Amygdala (tissue), 56 donors: ENCODE measurements at regions not wholly inside any gene's neighbourhood (a gene's known extent, or its start where the extent isn't known, plus 50 kb on each side); places are given as distances from the start of the nearest gene placed in this dataset.

ENCODE experiments used
- DNase-seq, 56 donors: peaks; one replicate each; lab custom pipeline; 2025; lab: John Stamatoyannopoulos, UW

GRCh38 chr17:73694491-73694890 lies 50.2 kb upstream of the SDK2 start:
- DNase-seq, result no peak

GRCh38 chr17:73695035-73695738 lies 50.9 kb upstream of the SDK2 start:
- DNase-seq, result no peak

GRCh38 chr17:73696251-73696650 lies 52.0 kb upstream of the SDK2 start:
- DNase-seq, result no peak

- peak in 1 of 56 donors; percentile 16 for DNase-seq
These were observed 53.6 kb upstream of the SDK2 start for GRCh38 chr17:73697872-73698271.

DNA sequence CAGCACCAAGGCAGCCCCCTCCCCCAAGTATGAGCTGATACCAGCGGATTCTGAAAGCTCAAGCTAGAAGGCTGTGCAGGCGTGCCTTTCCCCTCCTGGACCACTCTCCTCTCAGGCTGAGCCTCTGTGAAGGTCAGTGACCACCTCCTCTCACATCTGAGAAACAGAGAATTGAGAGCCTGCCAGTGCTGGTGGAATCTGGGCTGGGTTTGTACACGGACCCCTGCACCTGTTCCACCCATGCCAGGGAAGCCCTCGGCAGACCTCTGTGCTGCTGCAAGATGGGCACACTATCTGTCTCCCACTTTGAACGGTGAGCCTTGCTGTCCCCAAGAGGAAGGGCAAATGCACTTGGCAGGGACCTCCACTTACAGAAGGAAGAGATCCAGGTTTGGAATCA lies 54.7 kb upstream of the SDK2 start:
- no peak for DNase-seq

- no peak for DNase-seq
These were observed 57.5 kb upstream of the SDK2 start for GRCh38 chr17:73701701-73702100.

- no peak for DNase-seq
These were observed 58.9 kb upstream of the SDK2 start for GRCh38 chr17:73703192-73703591.

DNA sequence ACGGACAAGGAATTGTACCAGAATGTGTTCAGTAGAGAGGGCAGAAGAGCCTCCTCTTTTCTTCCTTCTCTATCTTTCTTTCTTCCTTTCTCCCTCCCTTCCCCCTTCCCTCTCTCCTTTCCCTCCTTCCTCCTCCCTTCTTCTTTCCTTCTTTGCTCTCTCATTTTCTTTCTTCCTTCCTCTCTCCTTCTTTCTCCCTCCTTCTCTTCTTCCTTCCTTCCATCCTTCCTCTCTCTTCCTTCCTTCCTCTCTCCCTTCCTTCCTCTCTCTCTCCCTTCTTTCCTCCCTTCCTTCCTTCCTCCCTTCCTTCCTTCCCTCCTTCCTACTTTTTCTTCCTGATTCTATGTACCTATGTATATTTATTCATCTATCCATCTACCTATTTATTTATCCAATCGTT lies 59.7 kb upstream of the SDK2 start:
- no peak for DNase-seq

GRCh38 chr17:73705594-73705993 lies 61.3 kb upstream of the SDK2 start:
- DNase-seq, result peak in 18 of 56 donors; percentile 4 to 65 (median 23)

DNA sequence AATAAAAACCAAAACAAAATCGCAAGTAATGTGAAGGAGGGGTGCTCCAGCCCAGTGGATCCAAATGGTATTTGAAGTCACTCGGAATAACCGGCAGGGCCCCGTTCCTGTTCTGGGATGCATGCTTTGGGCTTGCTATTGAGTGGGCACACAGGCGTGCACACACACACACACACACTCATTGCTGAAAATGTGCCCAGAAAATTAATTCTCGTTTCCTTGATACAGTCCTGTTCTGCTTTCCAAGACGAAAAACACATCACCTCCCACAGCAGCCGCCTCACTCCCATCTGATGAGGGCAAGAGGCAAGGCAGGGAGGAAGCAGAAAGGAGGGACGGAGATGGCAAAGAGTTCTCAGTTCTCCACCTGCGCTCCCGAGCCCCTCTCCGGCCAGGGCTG lies 62.2 kb upstream of the SDK2 start:
- peak in 6 of 56 donors; percentile 4 to 33 (median 18) for DNase-seq

GRCh38 chr17:73706858-73707257 lies 62.6 kb upstream of the SDK2 start:
- no peak for DNase-seq

- no peak for DNase-seq
These were observed 63.1 kb upstream of the SDK2 start for GRCh38 chr17:73707358-73707757.

DNA sequence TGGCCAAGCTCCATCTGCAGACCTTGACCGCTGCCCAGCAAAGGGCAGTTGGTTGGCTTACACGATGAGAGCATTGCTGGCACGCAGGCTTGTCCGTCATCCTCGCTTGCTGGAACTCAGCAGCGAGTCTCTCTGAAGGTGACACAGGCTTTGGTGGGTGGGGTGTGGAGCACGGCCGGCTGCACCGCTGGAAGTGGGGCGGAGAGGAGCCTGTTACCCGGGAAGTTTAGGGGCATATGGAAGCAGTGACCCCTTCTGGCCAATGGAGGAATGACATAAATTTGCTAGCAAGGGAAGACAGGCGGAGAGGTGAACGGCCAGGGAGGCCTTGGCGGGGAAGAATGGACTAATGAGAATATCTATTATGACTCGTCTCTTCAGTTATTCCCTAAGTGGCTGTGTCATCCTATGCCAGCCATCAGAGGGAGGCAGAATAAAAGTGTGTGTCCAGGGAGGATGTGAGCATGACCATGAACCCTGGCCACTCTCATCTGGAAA lies 65.9 kb upstream of the SDK2 start:
- DNase-seq, result peak in 33 of 56 donors; percentile 1 to 65 (median 26)

DNA sequence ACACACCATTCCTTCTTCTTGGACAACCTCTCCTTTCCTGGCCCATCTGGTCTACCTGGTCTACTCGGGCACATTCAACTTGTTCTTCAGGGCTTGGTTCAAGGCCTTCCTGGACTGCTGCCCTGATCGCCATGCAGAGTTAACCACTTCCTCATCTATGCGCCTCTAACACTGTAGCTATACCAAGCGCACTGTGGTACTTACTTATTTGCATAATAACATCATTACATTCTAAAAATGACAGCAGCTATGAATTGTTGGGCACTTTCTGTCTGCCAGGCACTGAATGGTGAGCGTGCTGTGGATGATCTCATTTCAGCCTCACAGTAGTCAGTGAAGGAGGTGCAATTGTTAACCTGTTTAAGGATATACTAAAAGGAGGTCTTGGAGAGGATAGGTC lies 66.9 kb upstream of the SDK2 start:
- DNase-seq, result no peak

DNA sequence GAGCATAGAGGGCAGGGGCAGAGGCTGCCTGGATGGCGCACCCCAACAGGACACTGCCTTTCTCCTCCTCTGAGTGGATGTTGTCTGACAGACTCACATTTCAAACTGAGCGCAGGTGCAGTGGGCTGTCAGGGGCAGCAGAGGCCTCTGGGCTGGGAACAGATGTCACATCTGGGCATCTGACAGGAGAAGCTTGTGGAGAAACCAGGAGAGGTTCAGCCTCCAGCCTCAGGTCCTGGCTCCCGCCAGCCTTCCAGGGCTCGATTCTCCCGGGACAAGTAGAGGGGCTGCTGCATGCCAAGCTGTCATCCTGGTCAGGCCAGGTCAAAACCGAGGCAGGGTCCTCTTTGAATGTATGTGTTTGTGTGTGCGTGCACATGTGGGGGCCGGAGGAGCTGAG lies 67.7 kb upstream of the SDK2 start:
- DNase-seq, result no peak

GRCh38 chr17:73713136-73713535 lies 68.9 kb upstream of the SDK2 start:
- DNase-seq, result no peak

GRCh38 chr17:73715769-73716168 lies 71.5 kb upstream of the SDK2 start:
- no peak for DNase-seq

- DNase-seq, result no peak
These were observed 73.4 kb upstream of the SDK2 start for GRCh38 chr17:73717690-73718089.

GRCh38 chr17:73718362-73718761 lies 74.1 kb upstream of the SDK2 start:
- no peak for DNase-seq

DNA sequence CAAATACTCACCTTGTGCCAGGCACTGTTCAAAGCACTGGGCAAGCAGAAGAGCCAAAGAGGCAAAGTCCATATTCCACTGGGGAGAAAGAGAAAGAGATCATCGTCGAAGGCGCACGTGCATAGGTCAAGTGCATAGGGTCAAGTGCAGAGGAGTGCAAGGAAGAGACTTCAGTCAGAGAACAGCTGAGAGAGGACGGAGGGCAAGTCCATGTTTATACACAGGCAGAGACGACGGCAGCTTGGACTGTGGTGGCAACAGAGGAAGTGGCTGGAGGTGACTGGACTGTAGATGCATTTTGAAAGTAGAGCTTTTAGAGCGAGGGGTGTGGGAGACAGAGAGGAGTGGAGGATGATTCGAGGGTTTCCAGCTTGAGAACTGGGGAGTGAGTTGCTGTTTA lies 74.7 kb upstream of the SDK2 start:
- DNase-seq, result peak in 1 of 56 donors; percentile 31

DNA sequence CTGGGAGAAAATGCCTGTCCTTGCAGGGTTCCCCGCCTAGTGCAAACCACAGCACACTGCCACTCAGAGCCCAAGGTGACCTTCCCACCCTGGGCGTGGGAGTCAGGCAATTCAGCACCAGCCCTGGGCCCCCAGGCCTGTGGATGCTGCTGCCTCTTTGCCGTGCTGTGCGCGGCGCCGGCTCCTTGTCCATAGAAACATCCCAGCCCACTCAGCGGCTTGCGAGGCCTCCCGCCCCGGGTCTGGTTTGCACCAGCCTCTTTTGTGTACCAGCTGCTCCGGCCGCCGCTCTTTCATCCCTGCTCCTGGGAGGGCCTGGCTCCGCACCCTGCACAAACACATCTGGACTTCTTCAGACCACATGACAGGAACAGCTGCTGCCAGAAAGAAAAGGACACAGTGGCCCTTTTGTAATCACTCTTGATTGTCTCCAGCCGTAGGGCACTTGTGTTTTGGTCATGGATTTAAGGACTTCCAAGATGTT lies 75.4 kb upstream of the SDK2 start:
- peak in 55 of 56 donors; percentile 6 to 93 (median 76) for DNase-seq

DNA sequence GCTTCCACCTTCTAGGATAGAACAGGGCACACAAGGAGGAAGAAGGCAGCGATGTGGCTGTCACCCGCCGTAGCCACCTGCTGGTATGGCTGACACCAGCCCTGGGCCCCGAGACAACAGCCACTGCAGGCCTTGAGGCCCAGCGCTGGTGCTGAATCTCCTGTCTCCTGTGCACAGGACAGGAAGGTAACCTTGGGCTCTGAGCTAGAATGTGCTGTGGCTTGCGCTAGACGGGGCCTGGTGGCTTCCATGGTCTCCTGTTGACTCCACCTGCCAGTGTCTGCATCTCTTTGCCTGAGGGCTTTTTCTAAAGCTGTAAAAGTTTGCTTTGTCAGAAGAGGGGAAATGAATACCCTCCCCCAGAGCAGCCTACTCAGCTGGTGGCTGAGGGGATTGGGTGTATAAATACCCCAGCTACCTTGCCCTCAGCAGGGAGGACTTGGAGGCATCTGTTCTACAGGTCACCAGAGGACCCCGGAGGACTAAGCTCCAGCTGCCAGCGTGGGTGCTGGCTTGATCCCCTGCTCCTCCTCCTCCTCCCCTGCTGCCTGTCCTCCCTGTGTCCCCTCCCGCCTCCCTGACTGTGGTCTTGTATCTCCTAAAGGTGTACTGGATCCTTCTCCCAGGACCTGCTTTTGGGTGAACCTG lies 76.1 kb upstream of the SDK2 start:
- DNase-seq, result peak in 1 of 56 donors; percentile 26
